HG02798 (cell line): ENCODE measurements at regions not wholly inside any gene's neighbourhood (a gene's known extent, or its start where the extent isn't known, plus 50 kb on each side); places are given as distances from the start of the nearest gene placed in this dataset.

Experiments used
- ATAC-seq: cut with Tn5 transposase; IDR thresholded peaks from one replicate; pipeline ENCODE4 v1.9.1; 2021; ENCODE audit warnings: mild to moderate bottlenecking; ENCODE audit not compliant: unreplicated experiment, poor library complexity

DNA sequence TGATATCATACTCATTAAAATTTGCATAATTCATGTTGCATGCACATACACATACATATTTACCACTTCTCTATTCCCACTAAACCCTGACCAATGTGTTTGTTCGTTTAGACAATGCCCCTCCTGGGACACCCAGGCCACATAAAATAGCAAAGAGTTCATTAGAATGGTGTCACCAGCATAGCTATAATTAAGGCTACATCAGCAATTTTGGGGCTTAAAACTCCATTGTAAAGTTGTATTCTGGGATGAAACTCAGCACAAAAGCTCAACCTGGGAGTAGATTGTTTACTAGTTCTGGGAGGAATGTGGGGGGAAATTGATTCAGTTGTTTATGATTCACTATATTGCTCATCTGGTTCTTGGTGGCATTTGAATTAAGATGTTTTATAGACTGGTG lies 522.2 kb upstream of the SUCLG2 start:
- ATAC-seq, result no peak

DNA sequence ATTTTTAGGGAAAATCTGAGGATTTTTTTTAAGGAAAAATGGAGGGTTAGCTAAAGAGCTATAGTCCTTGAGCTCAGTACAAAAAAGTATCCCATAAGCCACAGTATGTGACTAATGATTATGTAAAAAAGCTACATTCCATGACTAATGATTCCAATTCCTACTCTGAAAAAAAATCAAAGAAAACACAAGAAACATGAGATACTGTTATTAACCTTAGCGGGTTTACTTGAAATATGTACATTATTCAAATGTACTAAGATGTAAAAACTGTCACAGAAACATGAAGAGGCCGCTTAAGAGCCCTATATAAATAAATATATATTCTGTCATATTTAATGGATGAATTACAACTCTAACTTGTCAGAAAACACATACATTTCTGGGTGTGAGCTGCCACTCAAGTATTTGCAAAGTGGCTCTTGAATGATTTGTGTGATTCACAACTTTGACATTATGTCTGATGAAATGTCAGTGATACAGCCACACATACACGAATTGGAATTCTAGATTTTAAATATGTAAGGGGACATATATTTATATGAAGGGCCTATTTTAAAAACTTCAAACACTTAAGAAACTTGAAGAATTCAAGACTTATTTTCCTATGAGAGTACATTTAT lies 518.7 kb upstream of the SUCLG2 start:
- no peak for ATAC-seq

DNA sequence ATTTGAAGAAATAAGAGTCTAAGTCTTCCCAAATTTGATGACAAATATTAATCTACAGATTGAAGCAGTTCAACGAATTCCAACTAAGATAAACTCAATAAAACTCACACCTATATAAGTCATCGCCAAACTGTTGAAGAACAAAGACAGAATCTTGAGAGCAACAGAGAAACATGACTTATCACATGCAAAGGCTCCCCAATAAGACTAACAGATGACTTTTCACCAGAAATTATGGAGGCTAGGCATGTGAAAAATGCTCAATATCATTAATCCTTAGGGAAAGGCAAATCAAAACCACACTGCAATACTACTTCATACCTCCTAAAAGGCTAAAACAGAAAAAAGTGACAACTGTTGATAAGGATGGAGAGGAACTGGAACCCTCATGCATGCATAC lies 517.6 kb upstream of the SUCLG2 start:
- ATAC-seq, result no peak

DNA sequence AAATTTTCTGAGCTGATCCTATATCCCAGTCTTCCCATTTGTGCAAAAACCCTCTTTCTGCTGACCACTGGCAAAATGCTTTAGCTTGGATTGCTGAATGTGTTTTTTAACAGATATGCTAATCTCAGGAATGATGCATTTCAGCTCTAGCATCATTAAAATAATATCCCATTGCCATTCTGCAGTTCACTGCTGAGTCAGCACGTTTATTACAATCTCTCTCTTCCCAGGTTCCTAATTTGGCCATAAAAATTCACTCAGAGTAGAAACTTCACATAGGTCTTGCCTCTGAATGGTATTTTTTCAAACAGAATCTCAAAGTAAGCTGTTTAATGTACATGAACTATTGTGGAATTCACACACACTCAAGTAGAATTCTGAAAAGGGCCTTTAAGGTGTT lies 509.6 kb upstream of the SUCLG2 start:
- ATAC-seq, result no peak

DNA sequence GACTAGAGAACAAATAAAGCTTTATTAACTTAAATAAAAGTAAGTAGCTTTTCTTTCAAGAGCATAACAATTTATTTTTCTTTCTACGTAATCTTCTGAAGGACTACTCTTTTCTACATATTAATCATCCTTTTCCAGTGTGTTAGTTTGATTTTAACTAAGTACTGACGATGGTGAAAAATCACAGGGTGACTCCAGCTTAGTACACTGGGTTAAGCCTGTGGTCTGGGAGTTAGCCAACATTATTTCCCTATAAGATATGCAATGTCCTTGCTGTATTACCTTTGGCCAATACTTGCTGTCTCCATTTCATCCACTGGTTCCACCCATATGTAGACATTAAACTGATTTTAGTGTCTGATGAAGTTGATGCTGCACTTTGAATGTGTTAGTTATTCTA lies 508.6 kb upstream of the SUCLG2 start:
- ATAC-seq, result no peak

DNA sequence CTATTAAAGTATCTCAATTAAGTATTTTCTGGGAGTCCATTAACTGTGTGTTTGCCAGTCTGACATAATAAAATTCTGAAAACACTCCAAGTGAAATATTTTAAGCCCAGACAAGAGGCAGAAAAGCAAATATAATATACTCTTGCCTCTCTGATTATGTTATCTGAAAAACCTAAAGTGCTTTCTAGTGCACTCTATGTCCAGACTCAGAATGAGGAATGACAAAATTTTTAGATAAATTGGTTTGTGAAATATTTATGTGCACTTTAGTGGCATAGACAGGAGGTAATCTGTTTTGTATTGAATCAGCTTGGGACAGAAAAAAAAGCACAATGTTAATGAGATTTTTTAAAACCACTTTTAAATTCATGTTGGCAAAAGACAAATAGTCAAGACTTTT lies 508.2 kb upstream of the SUCLG2 start:
- no peak for ATAC-seq

DNA sequence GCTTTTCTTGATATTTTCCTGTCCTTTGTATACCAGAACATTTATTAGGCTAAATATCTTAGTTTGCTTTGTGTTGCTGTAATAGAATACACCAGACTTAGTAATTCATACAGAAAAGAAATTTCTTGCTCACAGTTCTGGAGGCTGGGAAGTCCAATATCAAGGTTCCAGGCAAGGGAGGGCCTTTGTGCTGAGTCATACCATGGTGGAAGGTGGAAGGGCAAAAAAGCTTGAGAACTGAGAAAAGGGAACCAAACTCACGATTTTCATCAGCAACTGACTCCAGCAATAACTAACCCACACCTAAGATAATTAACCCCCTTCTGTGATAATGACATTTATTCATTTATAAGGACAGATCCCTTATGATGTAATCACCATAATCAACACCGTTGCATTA lies 496.9 kb upstream of the SUCLG2 start:
- ATAC-seq, result no peak

DNA sequence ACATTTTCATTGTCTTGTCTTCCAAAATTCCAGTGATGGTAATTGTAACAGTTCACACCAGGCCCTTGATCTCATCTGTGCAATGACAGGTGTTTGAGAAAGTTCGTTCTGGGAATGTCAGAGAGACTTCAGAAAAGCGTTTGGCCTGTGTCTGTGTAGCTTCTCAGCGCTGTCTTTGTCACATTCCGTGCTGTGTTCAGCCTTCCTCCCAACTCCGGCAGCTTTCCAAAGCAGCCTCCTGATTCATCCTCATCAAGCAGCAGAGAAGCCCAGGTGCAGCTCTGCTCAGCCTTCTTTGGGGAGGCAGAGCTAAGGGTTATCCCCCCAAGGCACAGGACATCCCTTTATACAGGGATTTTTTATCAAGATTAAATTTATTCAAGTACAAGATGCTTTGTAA lies 494.0 kb upstream of the SUCLG2 start:
- no peak for ATAC-seq

DNA sequence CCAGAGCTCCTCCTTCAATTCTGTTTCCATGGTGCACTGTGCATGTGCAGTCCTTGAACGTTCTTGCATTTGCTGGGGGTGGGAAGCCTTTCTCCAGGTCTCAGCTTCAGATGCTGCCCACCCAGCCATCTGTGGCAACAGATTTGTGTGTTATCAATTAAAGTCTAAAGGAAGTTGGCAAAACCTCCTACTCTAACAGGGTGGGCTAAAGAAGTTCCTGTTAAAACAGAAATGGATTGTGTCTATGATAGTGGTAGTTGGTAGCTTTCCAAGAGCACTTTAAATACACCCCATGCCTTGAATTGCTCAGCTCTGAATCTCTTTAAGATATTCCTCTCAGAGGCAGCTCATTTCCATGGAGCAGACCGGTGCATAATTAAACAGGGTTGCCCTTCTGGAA lies 488.0 kb upstream of the SUCLG2 start:
- ATAC-seq, result no peak

DNA sequence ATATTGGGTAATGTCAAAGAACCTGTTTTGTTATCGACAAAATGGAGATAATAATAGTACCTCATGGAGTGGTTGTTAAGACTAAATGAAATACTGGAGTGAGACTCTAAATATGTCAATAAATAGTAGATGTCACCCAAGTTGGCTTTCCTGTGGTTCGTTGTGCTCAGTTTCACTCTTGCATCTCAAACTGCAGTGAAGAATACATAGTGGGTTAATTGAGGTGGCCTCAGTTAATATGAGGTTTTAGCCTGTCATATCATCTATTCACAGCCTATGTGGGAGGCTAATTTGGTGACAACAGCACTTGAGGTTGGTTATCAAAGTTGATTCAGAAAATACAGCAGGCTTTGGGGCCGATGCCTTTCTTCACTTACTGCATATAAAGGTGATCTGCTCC lies 485.5 kb upstream of the SUCLG2 start:
- ATAC-seq, result no peak

DNA sequence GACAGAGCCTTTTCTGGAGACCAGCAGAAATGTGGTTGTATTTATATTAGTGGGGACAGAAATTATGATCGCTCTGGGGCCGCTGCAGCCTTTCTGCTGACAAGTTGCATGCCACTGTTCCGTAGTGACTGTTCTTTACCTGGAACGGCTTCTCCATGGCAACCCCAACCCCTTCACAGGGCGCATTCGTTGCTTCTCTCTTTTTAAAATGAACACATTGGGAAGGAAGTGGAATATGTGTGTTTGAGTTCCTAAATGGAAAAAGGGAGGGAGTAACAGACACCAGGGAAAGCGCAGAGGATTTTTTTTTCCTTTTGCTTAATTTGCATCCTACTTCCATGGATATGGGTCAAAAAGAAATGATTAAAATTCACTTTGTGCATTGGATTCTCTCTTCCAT lies 482.0 kb upstream of the SUCLG2 start:
- ATAC-seq, result no peak

DNA sequence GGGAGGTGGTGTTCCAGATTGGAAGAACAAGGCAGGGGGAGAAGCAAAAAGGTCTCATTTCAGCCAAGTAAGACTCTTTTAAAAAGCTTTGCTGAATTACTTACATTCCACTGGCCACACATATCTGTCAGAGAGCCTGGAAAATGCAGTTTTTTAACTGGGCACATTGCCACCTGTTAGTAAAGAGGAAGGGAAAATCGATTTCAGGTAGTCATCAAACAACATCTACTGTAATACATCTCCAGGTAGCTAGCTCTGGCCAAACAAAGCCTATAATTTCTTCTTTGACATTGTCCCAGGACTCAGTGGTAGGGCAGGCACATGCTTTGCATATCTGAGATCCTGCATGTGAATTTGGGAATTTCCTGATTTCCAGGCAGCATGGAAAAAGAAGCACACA lies 480.7 kb upstream of the SUCLG2 start:
- no peak for ATAC-seq

DNA sequence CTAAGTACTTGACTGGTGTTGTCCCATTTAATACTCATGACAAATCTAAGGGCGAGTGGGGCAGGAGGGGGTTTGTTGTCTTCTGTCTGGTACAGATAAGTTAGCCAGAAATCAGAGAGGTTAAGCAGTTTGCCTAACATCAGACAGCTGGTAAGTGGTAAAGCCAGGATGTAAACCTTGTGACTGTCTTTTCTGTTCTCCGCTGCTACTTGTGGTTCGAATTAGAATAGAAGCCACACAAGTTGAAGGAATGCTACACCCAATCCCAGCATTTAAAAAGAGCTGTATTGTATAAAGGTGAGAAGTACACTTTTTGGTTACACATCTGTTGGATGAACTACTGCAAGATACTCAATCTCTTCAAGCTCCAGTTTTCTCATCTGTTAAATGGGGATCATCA lies 474.7 kb upstream of the SUCLG2 start:
- no peak for ATAC-seq

DNA sequence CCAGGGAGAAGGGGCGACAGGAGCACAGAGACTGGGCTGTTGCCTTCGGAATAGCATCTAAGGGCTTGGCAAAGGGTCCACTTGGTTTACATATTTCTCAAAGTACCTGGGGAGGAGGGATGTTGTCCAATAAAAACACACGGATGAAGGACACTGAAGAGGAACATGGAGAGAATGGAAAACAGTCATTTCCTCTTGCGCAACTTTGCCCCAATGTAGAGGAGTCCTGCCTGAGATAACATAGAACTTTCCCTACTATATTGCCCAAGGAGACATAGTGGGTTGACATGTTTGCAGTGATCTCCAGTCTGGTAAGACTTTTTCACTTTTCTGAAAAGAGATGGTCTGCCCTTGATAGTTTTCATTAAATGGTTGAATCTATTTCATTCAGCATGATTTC lies 468.8 kb upstream of the SUCLG2 start:
- no peak for ATAC-seq

DNA sequence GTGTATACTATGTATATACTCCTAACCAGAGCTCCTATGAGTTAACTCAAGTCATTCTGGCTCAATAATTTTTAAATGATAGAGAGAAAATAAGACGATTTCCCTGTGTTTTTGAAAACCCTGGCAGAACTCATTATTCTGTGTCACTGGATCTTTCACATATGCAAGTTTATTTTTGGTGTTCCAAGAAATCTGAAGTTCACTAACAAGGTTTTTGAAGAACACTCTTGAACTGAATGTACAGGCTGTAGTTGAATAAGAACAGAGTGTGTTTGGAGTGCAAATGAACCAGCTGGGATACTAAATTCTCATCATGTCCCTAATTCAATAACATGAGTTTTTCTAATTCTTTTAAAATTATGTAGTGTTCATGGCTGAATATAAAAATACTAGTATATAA lies 466.9 kb upstream of the SUCLG2 start:
- no peak for ATAC-seq

DNA sequence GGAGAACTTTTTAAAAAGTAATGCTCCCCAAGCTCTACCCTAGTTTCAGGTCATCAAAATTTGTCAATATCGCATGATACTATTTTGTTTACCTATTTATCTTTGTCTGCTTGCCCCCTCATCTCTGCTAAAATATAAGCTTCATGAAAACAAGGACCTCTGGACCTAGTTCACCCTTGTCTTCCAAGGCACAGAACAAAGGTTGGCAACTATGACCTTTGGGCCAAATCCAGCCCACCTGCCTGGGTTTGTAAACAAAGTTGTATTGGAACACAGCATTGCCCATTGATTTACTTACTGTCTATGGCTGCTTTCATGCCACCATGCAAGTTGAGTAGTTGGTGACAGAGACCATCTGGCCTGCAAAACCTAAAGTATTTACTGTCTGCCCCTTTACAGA lies 462.2 kb upstream of the SUCLG2 start:
- ATAC-seq, result no peak

DNA sequence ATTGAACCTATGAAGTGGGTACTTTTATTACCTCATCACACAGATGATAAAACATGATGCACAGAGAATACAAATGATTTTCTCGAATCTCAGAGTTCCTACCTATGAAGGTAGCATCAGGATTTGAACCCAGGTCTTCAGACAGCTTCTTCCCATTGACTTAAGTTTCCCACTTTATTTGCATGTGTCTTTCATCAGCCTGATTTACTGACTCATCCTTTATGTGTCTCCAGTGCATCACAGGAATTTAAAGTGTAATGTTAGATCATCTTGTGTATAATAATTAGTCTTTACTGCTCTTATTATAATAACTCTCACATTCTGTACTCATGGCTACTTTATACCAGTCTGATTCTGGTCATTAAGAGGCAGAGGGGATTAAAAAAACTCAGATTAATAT lies 449.4 kb upstream of the SUCLG2 start:
- ATAC-seq, result no peak

DNA sequence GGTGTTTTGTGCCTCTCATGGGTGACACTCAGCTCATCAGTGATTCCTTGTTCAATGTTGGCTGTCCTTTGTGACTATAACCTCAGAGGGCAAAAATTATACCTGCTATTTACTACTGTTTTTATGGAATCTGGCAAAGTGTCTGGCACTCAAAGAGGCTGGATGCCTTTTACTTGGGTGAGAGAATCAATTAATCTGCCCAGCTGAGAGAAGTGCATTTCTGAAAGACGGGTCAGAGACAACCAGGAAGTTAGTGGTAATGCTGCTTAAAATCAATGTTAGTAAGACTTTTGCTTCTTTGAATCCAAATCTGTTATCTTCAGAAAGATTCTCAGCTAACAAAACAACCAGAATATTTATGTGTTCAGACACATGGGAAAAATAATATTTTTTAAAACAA lies 436.2 kb upstream of the SUCLG2 start:
- ATAC-seq, result no peak

DNA sequence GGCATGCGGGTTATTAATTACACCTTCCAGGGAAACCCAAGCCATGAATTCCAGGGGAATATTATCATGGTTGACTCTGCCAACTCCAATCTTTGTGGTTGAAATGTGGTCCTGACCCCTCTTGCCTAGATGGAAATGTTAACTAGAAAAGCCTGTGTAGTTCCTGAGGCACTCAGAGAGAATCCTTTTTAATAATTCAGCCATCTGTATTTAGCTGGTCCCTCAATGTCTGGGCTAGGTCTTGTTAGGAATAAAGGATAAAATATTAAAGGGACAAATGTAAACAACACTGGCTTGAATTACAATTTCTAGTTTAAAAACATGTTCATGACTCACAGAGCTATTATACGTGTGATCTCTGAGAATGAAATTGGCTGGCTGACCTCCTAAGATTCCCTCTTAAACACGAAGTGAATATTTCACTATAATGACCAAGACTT lies 435.2 kb upstream of the SUCLG2 start:
- no peak for ATAC-seq

DNA sequence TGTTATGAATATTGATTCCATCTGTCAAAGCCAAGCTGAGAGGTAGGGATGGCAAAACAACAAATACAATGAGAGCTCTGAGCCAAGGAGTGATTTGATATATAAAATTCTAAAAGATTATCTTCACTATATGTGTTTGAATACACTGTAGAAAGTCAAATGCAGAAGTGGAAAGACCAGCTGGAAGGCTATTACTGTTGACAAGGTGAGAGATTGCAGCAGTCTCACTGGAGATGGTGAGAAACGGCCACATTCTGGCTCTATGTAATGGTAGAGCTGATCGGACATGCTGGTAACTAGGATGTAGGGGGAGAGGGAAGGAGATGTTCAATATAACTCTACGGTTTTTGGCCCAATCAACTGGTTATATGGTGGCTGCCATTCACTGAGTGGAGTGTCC lies 434.2 kb upstream of the SUCLG2 start:
- ATAC-seq, result no peak

DNA sequence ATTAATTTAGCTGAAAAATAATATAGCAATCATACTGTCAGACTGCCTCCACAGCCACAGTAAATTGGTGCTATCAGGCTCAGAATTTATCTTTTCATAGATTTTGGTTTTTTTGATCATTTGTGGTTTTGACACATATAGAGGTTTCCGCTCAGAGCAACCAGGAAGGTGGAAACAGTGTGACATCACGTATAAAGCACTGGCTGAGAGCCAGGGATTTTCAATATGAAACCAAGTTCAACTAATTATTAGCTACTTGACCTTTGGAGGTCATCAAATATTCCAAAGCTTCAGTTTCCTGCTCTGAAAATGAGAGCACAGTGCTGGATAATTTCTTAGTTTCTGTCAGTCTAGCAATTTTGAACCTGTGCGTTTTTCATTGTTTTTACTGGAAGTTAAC lies 433.8 kb upstream of the SUCLG2 start:
- ATAC-seq, result no peak

DNA sequence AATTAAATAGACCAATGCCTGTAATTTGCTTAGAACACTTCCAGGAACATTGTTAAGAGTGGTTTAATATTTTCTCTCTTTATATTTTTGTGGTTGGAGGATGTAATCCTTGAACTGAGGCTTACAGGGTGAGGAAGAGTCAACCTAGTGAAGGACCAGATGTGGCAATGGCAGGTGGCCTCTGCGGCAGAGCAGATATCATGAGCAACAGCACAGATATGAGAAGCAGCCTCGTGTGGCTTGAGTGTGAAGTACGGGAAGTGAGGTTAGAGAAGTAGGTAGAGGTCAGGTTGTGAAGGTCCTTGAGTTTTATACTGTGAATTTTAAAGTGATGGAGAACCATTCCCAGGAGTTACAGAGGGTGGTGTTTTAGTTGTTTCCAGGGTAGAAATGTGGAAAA lies 417.6 kb upstream of the SUCLG2 start:
- no peak for ATAC-seq

DNA sequence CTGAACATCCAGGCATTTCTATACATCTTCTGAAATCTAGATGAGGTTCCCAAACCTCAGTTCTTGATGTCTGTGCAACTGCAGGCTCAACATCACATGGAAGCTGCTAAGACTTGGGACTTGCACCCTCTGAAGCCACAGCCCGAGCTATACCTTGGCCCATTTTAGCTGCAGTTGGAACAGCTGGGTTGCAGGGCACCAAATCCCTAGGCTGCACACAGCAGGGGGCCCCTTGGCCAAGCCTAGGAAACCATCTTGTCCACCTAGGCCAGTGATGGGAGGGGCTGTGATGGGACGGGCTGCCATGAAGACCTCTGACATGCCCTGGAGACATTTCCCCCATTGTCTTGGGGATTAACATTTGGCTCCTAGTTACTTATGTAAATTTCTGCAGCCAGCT lies 415.8 kb upstream of the SUCLG2 start:
- ATAC-seq, result no peak
